ACC112 (cell line): ENCODE measurements at regions not wholly inside any gene's neighbourhood (a gene's known extent, or its start where the extent isn't known, plus 50 kb on each side); places are given as distances from the start of the nearest gene placed in this dataset.

ENCODE experiments used
- H2AFZ ChIP-seq: fragments of 200-600 bp; sonication (generic); one replicate; pipeline ENCODE4 v1.6.0; 2017; ENCODE audit warnings: antibody characterized with exemption, low read length; ENCODE audit not compliant: unreplicated experiment
- H3K27ac ChIP-seq: fragments of 200-600 bp; sonication (generic); 2 replicates; pipeline ENCODE4 v1.5.1; 2014; ENCODE audit warnings: low read depth, mild to moderate bottlenecking, antibody characterized with exemption, low read length, moderate library complexity
- H3K27me3 ChIP-seq: fragments of 200-600 bp; sonication (generic); 2 replicates; pipeline ENCODE4 v1.6.1; 2014; ENCODE audit warnings: mild to moderate bottlenecking, antibody characterized with exemption, low read length, moderate library complexity, mixed read lengths; ENCODE audit not compliant: insufficient read depth
- H3K36me3 ChIP-seq: fragments of 200-600 bp; sonication (generic); 2 replicates; pipeline ENCODE4 v1.6.1; 2016; ENCODE audit warnings: mild to moderate bottlenecking, antibody characterized with exemption, low read length, moderate library complexity, mixed read lengths; ENCODE audit not compliant: insufficient read depth
- H3K4me1 ChIP-seq: fragments of 200-600 bp; sonication (generic); one replicate; pipeline ENCODE4 v1.6.1; 2016; ENCODE audit warnings: low read length, mixed read lengths; ENCODE audit not compliant: insufficient read depth, unreplicated experiment, control insufficient read depth
- H3K4me3 ChIP-seq: fragments of 200-600 bp; sonication (generic); 2 replicates; pipeline ENCODE4 v1.5.1; 2014; ENCODE audit warnings: mild to moderate bottlenecking, low read depth, low read length
- H3K79me2 ChIP-seq: fragments of 200-600 bp; sonication (generic); one replicate; pipeline ENCODE4 v1.6.0; 2016; ENCODE audit warnings: low read length; ENCODE audit not compliant: control insufficient read depth, unreplicated experiment, insufficient read depth

GRCh38 chr4:14431155-14432134 is 570.8 kb upstream of the CPEB2 start:
- Histone ChIP-seq H3K27me3 (no peaks in the 10 kb centered on the region), H3K4me1 (peaks cover 18% of the 10 kb centered on the region), H3K36me3 (no peaks in the 10 kb centered on the region), H3K27ac (no peak overlapping the region), H2AFZ (no peak overlapping the region), H3K79me2 (no peaks in the 10 kb centered on the region), H3K4me3 (no peak overlapping the region)

GRCh38 chr4:14434483-14434882 is 567.8 kb upstream of the CPEB2 start:
- Histone ChIP-seq H3K27ac (no peak overlapping the region), H3K27me3 (no peaks in the 10 kb centered on the region), H3K4me3 (no peak overlapping the region), H3K79me2 (no peaks in the 10 kb centered on the region), H3K4me1 (peaks cover under 1% of the 10 kb centered on the region), H3K36me3 (no peaks in the 10 kb centered on the region), H2AFZ (no peak overlapping the region)

- no peak overlapping the region for H2AFZ ChIP-seq
- H3K4me3 ChIP-seq: no peak overlapping the region
- H3K36me3 ChIP-seq: no peaks in the 10 kb centered on the region
- no peaks in the 10 kb centered on the region for H3K27me3 ChIP-seq
- H3K79me2 ChIP-seq: no peaks in the 10 kb centered on the region
- no peak overlapping the region for H3K27ac ChIP-seq
- H3K4me1 ChIP-seq: no peaks in the 10 kb centered on the region
Observed at GRCh38 chr4:14434916-14435315, 567.4 kb upstream of the CPEB2 start.

- H3K4me3 ChIP-seq: no peak overlapping the region
- no peaks in the 10 kb centered on the region for H3K27me3 ChIP-seq
- no peak overlapping the region for H2AFZ ChIP-seq
- peaks cover 15% of the 10 kb centered on the region for H3K4me1 ChIP-seq
- H3K36me3 ChIP-seq: no peaks in the 10 kb centered on the region
- no peak overlapping the region for H3K27ac ChIP-seq
- H3K79me2 ChIP-seq: no peaks in the 10 kb centered on the region
Observed at GRCh38 chr4:14441561-14441960, 560.7 kb upstream of the CPEB2 start.

- Histone ChIP-seq H3K4me3 (no peak overlapping the region), H3K27me3 (no peaks in the 10 kb centered on the region), H2AFZ (no peak overlapping the region), H3K27ac (peak overlapping the region; percentile 47), H3K79me2 (no peaks in the 10 kb centered on the region), H3K4me1 (peaks cover 19% of the 10 kb centered on the region), H3K36me3 (no peaks in the 10 kb centered on the region)
Observed at GRCh38 chr4:14445882-14446281, 556.4 kb upstream of the CPEB2 start.

GRCh38 chr4:14446311-14446710 is 556.0 kb upstream of the CPEB2 start:
- Histone ChIP-seq H3K27ac (peak overlapping the region; percentile 47), H3K27me3 (no peaks in the 10 kb centered on the region), H3K36me3 (no peaks in the 10 kb centered on the region), H3K4me1 (peaks cover 19% of the 10 kb centered on the region), H3K79me2 (no peaks in the 10 kb centered on the region), H2AFZ (no peak overlapping the region), H3K4me3 (no peak overlapping the region)

GRCh38 chr4:14446904-14447303 is 555.4 kb upstream of the CPEB2 start:
- H3K27ac ChIP-seq: 0 out of 2 replicates have a peak overlapping the region, but pooled peaks have one; percentile 47
- no peaks in the 10 kb centered on the region for H3K27me3 ChIP-seq
- peaks cover 19% of the 10 kb centered on the region for H3K4me1 ChIP-seq

GRCh38 chr4:14449308-14449707 is 553.0 kb upstream of the CPEB2 start:
- H3K4me1 ChIP-seq: peaks cover 19% of the 10 kb centered on the region
- no peak overlapping the region for H3K27ac ChIP-seq
- no peak overlapping the region for H2AFZ ChIP-seq
- no peaks in the 10 kb centered on the region for H3K27me3 ChIP-seq
- H3K4me3 ChIP-seq: no peak overlapping the region
- no peaks in the 10 kb centered on the region for H3K79me2 ChIP-seq
- no peaks in the 10 kb centered on the region for H3K36me3 ChIP-seq

More at GRCh38 chr4:14446904-14447303, 555.4 kb upstream of the CPEB2 start:
- H3K79me2 ChIP-seq: no peaks in the 10 kb centered on the region
- no peak overlapping the region for H3K4me3 ChIP-seq
- H2AFZ ChIP-seq: no peak overlapping the region
- no peaks in the 10 kb centered on the region for H3K36me3 ChIP-seq

- Histone ChIP-seq H3K4me1 (peaks cover 3% of the 10 kb centered on the region), H3K27me3 (no peaks in the 10 kb centered on the region), H3K79me2 (no peaks in the 10 kb centered on the region), H2AFZ (no peak overlapping the region), H3K4me3 (no peak overlapping the region), H3K27ac (no peak overlapping the region), H3K36me3 (no peaks in the 10 kb centered on the region)
Observed at GRCh38 chr4:14452001-14452400, 550.3 kb upstream of the CPEB2 start.

- peaks cover 2% of the 10 kb centered on the region for H3K4me1 ChIP-seq
- H3K27ac ChIP-seq: no peak overlapping the region
- H3K79me2 ChIP-seq: no peaks in the 10 kb centered on the region
Observed at GRCh38 chr4:14452764-14453163, 549.5 kb upstream of the CPEB2 start.

GRCh38 chr4:14458463-14458862 is 543.8 kb upstream of the CPEB2 start:
- H3K4me1 ChIP-seq: peaks cover 2% of the 10 kb centered on the region
- H3K27ac ChIP-seq: no peak overlapping the region
- H3K4me3 ChIP-seq: no peak overlapping the region
- no peaks in the 10 kb centered on the region for H3K79me2 ChIP-seq
- no peak overlapping the region for H2AFZ ChIP-seq
- H3K27me3 ChIP-seq: no peaks in the 10 kb centered on the region
- H3K36me3 ChIP-seq: no peaks in the 10 kb centered on the region

More at GRCh38 chr4:14452764-14453163, 549.5 kb upstream of the CPEB2 start:
- Histone ChIP-seq H3K36me3 (no peaks in the 10 kb centered on the region), H3K4me3 (no peak overlapping the region), H3K27me3 (no peaks in the 10 kb centered on the region), H2AFZ (no peak overlapping the region)
